DND-41 (cell line): ENCODE measurements at regions not wholly inside any gene's neighbourhood (a gene's known extent, or its start where the extent isn't known, plus 50 kb on each side); places are given as distances from the start of the nearest gene placed in this dataset.

Experiments
- CTCF ChIP-seq: IDR thresholded peaks from 2 replicates; pipeline ENCODE4 v1.5.1; 2012; ENCODE audit warnings: borderline replicate concordance, low read length, moderate library complexity, mild to moderate bottlenecking; ENCODE audit not compliant: poor library complexity, severe bottlenecking; ENCODE audit errors: extremely low read depth
- EZH2 ChIP-seq: IDR thresholded peaks from 3 replicates; pipeline ENCODE4 v1.6.1; 2012; ENCODE audit warnings: borderline replicate concordance, low read depth, mild to moderate bottlenecking, moderate library complexity, low read length, inconsistent platforms; ENCODE audit not compliant: severe bottlenecking

GRCh38 chr3:3991598-3991997 is 192.4 kb downstream of the LRRN1 start:
- TF ChIP-seq CTCF: no peak
- no peak for TF ChIP-seq EZH2
